Sigmoid colon (tissue), 4 donors: ENCODE measurements at regions not wholly inside any gene's neighbourhood (a gene's known extent, or its start where the extent isn't known, plus 50 kb on each side); places are given as distances from the start of the nearest gene placed in this dataset.

Experiments
- EP300 ChIP-seq, 4 donors: sonication (generic); formaldehyde crosslinking; IDR thresholded peaks; one replicate each; pipeline ENCODE4 v1.6.1; 2017; ENCODE audit warnings: antibody characterized with exemption in 4 of 4
- POLR2AphosphoS5 ChIP-seq, 4 donors: sonication (generic); formaldehyde crosslinking; IDR thresholded peaks; one replicate each; pipeline ENCODE4 v1.6.1; 2017; ENCODE audit warnings: antibody characterized with exemption in 4 of 4
- TF ChIP-seq, protein P1 (sequence below), 4 experiments: fragments of 450-650 bp in 3 of 4; fragments of 200-600 bp in 1 of 4; IDR thresholded peaks; one replicate each; pipeline ENCODE4 v1.5.1; 2016 to 2019; ENCODE audit warnings: antibody characterized with exemption in 4 of 4, mild to moderate bottlenecking in 3 of 4, moderate library complexity in 2 of 4

DNA sequence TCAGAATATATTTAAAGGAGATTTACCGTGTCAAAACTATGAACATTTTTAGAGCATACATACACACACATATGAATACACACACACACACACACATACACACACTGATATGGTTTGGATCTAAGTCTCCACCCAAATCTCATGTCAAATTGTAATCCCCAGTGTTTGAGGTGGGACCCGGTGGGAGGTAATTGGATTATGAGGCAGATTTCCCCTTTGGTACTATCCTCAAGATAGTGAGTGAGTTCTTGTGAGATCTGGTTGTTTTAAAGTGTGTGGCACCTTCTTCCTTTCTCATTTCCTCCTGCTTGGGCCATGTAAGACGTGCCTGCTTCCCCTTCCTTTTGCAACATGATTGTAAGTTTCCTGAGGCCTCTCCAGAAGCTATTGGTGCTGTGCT, 515.0 kb upstream of the ZMIZ1 start:
- TF ChIP-seq, protein P1, sequence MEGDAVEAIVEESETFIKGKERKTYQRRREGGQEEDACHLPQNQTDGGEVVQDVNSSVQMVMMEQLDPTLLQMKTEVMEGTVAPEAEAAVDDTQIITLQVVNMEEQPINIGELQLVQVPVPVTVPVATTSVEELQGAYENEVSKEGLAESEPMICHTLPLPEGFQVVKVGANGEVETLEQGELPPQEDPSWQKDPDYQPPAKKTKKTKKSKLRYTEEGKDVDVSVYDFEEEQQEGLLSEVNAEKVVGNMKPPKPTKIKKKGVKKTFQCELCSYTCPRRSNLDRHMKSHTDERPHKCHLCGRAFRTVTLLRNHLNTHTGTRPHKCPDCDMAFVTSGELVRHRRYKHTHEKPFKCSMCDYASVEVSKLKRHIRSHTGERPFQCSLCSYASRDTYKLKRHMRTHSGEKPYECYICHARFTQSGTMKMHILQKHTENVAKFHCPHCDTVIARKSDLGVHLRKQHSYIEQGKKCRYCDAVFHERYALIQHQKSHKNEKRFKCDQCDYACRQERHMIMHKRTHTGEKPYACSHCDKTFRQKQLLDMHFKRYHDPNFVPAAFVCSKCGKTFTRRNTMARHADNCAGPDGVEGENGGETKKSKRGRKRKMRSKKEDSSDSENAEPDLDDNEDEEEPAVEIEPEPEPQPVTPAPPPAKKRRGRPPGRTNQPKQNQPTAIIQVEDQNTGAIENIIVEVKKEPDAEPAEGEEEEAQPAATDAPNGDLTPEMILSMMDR (IDR thresholded peaks at IDR 0.05), result no peak
- TF ChIP-seq EP300 (IDR thresholded peaks at IDR 0.05), result no peak
- TF ChIP-seq POLR2AphosphoS5 (IDR thresholded peaks at IDR 0.05), result no peak
